Dedifferentiated amniotic fluid mesenchymal stem cell (primary cell): ENCODE measurements at regions not wholly inside any gene's neighbourhood (a gene's known extent, or its start where the extent isn't known, plus 50 kb on each side); places are given as distances from the start of the nearest gene placed in this dataset.

Experiments
- DNase-seq: peaks from one replicate; pipeline ENCODE4 v3.0.0-alpha.2; 2016; ENCODE audit errors: extremely low spot score

DNA sequence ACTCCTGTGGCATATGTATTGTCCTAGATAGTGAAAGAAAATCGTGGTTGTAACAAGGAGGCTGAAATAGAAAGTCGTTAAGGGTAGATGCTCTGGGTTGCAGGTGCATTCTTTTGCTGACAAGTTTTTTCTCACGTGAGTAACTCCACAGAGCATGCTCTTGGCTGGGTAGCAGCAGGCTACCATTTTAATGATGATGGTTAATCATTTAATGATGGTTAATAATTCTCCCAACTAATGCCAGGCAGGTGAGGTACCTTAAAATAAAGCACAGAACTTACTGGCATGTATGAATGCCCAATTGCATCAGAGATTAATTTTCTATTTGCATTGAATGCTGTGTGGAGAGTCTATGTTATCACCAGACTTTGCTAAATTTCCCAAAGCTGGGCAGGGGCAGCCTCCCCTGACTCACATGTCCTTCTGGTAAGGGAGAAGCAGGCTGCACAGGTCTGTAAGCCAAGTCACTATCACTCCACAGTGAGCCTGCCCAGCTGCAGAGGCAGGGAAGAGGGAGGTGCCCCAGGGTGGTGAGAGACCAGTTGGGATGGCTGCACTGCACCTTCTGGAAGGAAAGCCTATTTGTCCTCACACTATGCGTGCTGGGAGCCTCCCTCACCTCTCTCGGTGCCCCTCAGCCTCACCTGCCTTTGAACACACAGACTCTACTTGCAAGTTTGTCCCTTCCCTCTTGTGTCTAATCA is 287.0 kb upstream of the IGFBP3 start:
- no peak for DNase-seq

DNA sequence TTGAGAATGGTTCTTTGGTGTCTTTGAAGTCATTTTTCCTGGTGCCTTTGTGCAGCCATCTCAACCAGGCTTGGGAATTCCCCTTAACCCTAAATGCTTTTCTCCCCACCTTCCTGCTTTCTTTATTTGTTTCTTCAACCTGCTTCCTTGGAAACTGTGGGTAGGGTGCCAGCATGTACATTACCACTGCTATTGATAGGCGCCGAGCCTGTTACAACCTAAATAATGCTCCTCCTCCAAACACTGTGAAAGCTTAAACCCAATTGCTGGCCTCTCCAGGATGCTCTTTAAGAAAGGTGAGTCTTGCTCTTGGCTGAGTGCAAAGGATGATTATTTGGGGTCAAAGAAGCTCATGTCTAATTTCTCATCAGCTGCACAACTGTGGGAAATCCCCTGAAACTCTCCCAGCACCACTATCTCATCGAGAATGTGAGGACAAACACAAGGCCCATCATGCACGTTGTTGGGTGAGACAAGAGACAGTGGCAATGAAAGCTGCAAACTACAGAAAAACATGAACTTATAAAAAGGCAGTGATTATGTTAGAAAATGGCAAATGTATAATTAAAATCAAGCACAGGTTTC is 285.5 kb upstream of the IGFBP3 start:
- DNase-seq: no peak

DNA sequence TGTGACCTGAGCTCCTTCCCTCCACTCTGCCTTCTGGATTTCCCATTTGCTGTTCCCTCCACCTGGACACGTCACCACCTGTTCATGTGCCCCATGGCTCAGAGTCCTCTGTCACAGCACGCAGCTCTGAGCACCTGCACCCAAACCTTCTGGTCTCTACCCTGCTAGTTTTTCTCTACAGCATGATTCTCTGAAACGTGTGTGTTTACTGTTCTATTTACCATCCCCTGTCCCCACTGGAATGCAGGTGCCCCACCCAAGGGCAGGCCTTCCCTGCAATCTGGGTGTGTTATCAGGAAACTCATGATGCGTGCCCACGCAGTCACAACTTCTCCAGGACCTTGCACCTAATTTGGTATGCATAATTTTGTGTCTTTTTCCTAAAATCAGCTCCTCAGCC is 284.4 kb upstream of the IGFBP3 start:
- DNase-seq: no peak

DNA sequence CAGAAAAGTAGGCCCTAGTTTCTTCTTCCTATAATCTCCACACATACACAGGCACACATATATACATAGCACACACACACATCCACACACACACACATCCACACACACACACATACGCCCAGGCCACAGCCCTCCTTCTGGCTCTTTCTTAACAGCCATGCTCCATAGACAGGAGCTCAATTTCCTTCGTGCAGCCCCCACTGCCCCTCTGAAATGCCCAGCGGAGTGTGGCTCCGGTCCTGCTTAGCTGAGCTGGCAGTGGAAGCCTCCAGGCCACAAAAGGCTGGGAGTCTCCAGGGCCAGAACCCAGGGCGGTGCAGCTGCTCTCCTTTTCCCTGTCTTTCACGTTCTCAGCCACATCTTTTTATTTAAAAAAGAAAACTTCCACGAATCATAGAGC is 282.9 kb upstream of the IGFBP3 start:
- no peak for DNase-seq

DNA sequence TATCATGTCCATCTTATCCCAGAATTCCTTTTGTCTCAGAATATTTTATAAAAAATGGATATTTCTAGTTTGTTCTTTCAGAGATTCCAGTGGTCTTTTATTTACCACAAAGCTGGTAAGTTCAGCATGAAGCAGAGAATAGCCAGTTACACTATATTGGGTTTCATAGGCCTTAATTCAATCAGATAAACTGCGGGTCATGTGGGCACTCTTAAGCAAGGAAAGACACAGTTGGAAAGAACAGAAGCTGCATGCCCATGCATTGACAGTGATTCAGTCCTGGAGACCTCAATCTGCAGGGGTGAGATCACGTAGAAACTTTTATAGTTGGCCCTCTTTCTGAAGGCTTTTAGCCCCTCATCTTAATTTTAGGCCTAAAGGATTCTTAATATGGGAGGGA is 281.3 kb upstream of the IGFBP3 start:
- DNase-seq: no peak

DNA sequence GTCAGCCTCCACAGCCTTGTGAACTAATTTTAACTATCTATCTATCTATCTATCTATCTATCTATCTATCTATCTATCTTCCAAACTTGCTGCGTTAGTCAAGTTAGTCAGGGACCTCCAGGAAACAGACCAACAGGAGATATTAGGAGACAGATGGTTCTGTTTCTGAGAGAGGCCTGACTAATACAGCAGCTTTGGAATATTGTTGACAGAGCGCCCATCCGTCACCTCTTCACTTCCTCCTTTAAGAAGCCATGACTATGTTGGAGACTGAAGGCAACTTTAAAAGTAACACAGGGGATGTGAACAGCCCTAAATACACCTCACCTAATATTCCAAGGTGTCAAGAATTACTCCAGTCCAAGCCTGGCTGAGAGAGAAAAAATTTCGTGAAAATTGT is 280.9 kb upstream of the IGFBP3 start:
- no peak for DNase-seq

DNA sequence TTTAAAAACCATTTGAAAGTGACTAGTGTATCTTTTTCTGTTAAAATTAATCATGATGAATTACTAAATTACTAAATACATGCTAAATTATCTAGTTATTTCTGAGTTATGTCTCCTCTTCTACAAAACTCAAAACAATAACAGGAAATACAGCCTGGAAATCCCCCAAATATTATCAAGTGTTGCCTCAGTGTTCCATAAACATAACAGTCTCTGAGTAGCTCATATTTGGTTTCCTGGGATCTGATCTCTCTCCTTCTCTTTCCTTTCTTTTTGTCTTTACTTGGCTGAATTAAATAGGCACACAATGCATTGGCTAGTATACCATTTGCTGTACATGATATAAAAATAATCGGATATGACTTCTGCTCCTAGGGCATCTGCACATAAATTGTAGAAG is 277.6 kb upstream of the IGFBP3 start:
- DNase-seq: no peak

DNA sequence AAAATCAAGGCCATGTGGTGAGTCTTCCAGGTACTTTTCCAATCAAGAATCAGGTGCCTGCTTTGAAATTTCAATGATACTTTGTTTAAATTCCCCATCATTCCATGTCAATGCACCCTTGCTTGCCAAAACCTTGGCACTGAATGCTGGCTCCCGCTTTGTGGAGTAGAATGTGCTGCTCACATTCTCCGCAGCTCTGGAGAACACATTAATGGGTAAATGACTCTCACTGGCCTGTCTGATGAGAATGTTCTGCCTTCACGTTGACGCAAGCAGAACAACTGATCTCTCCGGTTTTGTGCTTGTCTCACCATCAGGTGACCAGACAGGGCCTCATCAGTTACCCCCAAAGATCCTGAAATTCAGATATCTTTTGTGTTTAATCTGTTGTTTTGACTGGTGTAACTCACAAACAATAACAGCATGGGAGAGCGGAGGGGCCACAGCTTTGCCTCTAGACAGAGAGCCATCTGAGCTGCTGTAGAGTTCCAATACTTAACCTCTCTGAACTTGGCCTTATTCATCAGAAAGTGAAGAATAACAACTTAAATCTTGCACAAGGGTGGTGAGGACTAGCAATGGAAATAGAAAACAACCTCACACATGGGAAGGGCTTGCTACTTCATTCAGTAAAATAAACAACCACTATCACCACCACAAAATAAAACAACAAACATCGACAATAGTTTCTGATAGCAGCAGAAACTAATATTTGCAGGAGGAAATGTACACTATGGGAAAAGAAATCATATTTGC is 276.9 kb upstream of the IGFBP3 start:
- no peak for DNase-seq

DNA sequence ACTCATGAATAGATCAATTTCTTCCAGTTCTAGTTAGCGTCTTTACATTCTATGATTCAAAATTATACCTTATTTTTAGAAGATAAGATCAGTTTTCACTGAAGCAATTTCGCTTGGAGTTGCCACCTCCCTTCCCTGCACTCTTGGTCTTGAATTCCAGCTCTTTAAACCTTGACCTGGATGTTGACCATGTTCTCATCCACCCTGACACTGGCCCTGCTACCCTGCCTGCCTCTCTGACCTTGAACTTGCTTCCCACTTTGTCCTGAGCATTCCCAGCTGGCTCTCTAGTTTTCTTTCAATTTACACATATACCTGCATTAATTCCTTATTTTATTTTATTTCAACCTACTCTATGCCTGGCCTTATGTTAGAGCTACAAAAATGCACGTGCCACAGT is 274.9 kb upstream of the IGFBP3 start:
- DNase-seq: no peak

DNA sequence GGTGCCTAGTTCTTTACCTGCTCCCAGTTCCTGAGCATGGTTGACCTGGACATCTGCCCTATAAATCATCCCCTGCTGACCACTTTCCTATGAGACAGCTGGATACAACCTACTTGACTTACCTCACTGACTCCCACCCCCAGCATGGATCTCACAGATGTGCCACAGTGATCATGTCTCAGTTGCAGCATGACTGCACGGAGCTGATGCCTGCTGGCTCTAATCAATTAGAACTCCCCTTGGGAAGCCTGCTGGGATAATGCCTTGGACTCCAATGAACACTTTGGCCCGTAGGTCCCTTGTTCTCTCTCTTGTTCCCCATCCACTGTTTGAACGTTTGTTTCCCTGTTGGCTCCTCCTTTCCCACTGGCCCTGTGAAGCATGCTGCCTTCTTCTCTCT is 271.2 kb upstream of the IGFBP3 start:
- no peak for DNase-seq

DNA sequence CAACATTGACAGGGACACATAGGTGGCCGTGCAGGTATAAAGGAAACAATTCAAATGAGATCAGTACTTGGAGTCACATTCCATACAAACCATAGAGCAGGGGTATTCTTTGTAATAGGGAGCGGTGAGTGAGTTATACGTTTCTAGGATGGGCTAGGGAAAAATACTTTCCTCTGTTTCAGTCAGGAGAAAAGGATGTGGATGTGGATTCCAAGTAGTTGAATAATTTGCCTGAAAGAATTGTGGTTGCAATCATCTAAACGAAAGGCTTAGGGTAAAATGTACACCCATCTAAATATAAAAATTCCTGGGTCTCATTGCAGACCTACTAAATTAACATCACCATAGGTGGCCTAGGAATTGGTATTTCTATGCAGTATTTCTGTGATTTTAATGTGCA is 270.7 kb upstream of the IGFBP3 start:
- DNase-seq: peak; percentile 57

DNA sequence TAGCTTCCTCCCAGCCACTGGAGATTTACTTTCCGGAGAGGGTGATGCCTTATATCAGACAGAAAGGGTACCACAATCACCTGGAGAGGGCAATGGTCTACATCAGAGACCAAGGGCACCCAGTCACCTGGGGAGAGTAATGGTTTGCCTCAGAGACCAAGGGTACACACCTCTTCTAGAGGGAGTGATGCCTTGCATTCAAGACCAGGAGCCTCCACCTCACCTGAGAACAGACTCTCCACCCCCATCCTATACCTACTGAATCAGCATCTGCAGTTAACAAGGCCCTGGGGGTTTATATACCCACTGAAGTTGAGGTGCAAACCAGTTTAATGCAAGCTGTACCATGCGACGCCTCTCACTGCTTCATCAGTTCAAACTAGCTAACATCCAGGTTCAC is 270.2 kb upstream of the IGFBP3 start:
- no peak for DNase-seq

DNA sequence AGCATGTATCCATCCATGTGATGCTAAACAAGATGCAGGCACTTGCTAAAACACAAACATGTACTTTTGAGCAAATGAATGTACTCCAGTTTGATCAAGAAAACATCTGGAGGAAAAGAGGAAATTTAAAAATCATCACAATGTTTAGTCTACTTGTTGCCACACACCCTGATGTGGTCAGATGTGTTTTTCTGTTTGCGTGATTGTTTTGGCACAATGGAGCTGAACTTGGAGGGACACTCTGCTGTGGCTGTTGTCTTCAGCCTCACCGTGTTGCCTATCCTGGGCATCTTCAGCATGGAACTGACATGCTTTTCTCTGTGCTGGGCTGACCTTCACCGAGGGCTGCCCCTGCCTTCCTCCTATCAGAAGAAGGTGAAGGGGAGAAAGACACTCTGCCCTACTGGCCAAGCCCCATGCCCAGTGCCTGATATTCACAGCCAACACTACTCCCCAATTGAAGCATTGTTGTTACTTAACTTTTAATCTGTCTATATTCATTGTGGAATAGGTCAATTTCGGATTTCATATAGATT is 268.3 kb upstream of the IGFBP3 start:
- DNase-seq: no peak

DNA sequence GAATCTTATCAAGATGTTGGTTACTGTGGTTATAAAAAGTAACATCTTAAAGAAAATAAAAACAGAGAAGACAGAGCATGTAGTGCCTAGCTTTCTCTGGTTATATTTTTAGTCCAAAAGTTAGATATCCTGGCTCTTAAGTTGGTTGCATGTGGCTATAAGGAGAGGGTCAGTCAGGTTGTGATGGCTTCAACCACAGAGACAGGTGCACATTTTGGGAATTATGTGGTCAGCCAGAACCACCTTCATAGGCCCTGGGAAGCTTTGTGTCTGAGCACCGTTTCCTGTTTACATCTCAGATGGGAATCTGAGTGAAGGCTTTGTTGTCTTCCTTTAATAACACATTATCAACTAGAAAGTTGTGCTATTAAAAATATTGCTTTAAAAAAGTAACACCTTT is 265.1 kb upstream of the IGFBP3 start:
- no peak for DNase-seq

DNA sequence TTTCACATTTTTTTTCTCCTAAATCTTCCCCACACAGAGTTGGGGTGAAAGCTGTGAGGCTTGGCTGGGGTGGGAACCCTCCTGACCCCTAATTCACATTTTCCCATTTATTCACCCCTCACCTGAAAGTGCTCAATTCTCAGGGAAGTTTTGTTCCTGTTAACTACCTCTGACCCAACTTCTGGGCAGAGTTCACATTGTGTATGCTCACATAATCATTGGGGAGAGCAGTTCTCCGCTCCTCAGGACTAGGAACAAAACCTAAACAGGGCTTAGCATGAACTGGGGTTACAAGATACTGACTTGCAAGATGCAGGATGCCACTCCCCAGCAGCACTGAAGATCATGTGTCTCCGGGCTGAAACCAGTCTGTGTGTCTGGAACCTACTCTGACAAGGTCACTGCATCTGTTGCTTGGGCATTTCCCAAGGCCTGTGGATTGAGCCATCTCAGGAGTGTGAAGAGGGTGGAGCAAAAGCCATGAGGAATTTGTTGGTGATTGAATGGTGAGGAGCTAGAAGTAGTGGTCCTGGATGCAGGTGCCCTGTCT is 258.1 kb upstream of the IGFBP3 start:
- no peak for DNase-seq

DNA sequence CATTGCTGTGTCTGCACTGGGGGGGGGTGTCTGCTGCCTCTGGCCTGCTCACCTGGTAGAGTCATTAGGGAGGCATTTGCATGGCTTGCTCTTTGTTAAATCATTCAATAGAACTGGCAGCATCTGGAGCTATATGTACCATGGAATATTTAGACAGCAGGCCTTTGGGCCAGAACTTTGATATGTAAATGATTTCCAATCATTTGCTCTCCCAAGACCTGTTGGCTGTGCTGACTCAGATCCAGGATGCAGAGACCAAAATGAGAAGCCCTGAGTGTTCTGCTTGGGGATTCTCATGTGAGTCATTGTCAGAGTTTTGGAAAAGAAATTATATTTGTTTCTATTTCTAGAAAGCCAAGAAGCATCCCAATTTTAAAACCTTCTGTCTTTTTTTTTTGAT is 257.6 kb upstream of the IGFBP3 start:
- DNase-seq: no peak

DNA sequence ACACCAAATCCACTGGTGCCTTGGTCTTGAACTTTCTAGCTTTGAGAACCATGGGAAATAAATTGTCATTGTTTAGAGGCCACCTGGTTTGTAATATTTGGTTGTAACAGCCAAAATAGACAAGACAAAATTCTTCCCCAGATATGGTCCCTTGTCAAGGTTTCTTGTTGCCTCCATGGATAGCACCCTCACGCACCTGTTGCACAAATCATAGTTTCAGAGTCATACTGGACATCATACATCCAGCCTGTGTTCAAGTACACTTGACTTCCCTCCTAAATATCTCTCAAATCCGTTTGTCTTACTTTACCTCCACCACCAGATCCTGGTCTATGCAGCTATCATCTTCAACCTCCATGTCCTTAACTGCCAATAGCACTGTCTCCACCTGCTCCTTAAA is 256.7 kb upstream of the IGFBP3 start:
- DNase-seq: no peak

DNA sequence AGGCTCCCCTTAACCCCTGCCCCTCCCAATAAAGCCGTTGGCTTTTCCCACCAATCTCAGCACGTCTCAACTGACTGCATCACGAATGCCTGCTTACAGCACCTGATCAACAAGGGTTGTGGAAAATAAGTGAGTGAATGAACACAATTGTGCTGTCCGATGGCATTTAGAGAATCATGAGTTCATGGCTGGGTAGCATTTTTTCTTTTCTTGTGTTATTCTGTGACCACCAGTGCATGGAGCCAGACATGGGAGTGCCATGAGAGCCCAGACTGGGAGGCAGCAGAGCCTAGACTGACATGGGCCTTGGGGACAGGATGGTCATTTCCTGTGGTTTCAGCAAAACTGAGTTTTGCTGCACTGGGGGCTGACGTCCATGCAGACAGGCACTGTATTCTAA is 254.1 kb upstream of the IGFBP3 start:
- no peak for DNase-seq

DNA sequence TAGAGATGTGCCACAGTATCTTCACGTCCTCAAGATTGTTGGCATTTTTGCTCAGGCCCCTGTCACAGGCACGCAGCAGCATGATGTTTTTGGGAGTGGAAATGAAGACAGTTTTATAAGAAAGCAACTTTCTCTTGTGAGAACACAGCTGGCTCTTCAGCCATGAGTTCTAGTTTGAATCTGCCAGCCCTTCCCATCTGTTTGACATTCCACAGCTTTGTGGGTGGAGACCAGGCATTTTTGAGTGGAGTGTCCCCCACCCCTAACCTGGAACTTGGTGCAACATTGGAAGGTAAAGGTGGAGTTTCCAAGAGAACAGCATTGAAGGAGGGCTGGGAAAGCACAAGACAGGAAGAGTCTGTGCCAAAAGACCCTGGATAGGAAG is 253.1 kb upstream of the IGFBP3 start:
- no peak for DNase-seq

DNA sequence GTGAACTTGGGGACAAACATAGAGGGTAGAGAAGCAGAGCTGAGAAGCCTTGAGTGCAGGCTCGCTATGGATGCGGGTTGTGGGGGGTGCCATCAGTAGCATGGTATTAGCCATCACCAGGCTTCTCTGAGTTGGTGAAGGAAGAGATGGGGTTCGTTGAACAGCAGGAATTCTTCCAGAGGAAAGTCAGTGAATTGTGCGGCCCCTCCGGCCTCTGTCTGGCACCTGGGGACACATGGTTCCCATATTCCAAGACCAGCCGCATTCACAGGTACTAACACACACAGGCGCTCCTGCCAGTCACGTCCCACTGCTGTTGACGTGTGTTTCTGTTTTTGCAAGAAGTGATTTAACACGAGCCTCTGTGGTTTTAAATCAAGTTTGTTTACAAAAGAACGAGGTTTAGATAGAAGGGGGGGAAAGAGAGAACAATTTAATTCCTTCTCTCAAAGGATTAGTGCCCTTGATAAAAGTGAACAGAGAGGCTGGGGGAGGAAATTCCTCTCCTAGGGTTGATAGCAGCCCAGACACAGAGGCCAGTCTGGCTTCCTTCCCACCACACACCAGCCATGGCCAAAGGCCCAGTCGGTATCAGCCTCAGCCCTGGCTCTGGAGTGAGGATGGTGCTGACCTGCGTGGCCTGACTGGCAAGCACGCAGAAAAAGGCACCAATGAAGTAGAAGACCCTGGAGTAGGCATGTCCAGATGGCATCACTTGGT is 252.6 kb upstream of the IGFBP3 start:
- no peak for DNase-seq

DNA sequence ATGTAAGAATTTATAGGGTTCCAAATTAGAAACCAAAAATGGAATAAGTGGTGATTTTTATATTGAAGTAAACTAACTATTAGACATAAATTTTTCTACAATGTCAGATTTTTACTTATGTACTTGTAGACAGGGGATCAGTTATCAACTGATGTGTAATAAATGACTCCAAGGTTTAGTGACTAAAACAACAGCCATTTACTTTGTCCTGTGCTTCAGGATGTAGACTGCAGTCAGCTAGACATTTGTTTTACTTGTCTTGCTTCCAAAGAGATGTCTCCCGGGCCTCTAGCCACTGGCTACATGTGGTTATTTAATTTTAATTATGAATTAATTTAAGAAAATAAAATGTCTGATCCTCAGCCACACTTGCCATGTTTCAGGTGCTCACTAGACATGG is 249.7 kb upstream of the IGFBP3 start:
- DNase-seq: no peak

DNA sequence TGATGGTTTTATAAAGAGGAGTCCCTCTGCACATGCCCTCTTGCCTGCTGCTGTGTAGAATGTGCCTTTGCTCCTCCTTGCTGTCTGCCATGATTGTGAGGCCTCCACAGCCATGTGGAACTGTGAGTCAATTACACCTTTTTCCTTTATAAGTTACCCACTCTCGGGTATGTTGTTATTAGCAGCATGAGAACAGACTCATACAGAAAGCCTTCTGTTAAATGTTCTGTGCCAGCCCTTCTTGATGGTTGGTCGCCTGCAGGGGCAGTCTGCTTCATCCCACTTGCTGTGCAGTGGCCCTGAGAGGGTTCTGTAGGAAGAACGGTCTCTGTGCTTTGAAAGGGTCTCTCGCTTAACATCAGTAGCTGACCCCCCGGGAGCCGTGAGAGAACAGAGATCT is 248.9 kb upstream of the IGFBP3 start:
- no peak for DNase-seq
